DOHH2 (cell line): ENCODE measurements at regions not wholly inside any gene's neighbourhood (a gene's known extent, or its start where the extent isn't known, plus 50 kb on each side); places are given as distances from the start of the nearest gene placed in this dataset.
"Not testable (repeated sequence)": the region's sequence is repeated elsewhere in the genome, so short reads cannot be mapped to it uniquely, and the experiment has no call there.

Experiments
- H3F3A ChIP-seq: fragments of 200-600 bp; sonication (generic), shearing (Covaris generic); 2 replicates; pipeline ENCODE4 v1.6.0; 2016; ENCODE audit warnings: antibody characterized with exemption, mild to moderate bottlenecking; ENCODE audit not compliant: control insufficient read depth, insufficient read depth
- H3K27ac ChIP-seq: fragments of 200-600 bp; sonication (generic); 2 replicates; pipeline ENCODE4 v1.5.1; 2014; ENCODE audit warnings: low read depth, mild to moderate bottlenecking, low read length, moderate library complexity
- H3K27me3 ChIP-seq: fragments of 200-600 bp; sonication (generic); 2 replicates; pipeline ENCODE4 v1.6.1; 2014; ENCODE audit warnings: mild to moderate bottlenecking, low read length, mixed read lengths; ENCODE audit not compliant: control insufficient read depth
- H3K36me3 ChIP-seq: fragments of 200-600 bp; sonication (generic); 2 replicates; pipeline ENCODE4 v1.6.1; 2014; ENCODE audit warnings: mild to moderate bottlenecking, low read length, moderate library complexity, mixed read lengths; ENCODE audit not compliant: control insufficient read depth
- H3K4me1 ChIP-seq: fragments of 200-600 bp; sonication (generic); 2 replicates; pipeline ENCODE4 v1.6.1; 2014; ENCODE audit warnings: mild to moderate bottlenecking, low read length, mixed read lengths; ENCODE audit not compliant: control insufficient read depth
- H3K4me2 ChIP-seq: fragments of 200-600 bp; sonication (generic); 2 replicates; pipeline ENCODE4 v1.6.0; 2014; ENCODE audit warnings: mild to moderate bottlenecking, low read length, moderate library complexity
- H3K4me3 ChIP-seq: fragments of 200-600 bp; sonication (generic); 2 replicates; pipeline ENCODE4 v1.5.1; 2014; ENCODE audit warnings: mild to moderate bottlenecking, low read length, mixed read lengths
- H3K79me2 ChIP-seq: fragments of 200-600 bp; sonication (generic); 2 replicates; pipeline ENCODE4 v1.6.1; 2014; ENCODE audit warnings: mild to moderate bottlenecking, low read length, mixed read lengths; ENCODE audit not compliant: control insufficient read depth
- H3K9me2 ChIP-seq: fragments of 200-600 bp; sonication (generic); replicated peaks from 2 replicates; pipeline ENCODE4 v1.6.1; 2014; ENCODE audit warnings: mild to moderate bottlenecking, low read length, mixed read lengths; ENCODE audit not compliant: control insufficient read depth
- H3K9me3 ChIP-seq: fragments of 200-600 bp; sonication (generic); 2 replicates; pipeline ENCODE4 v1.6.1; 2014; ENCODE audit warnings: antibody characterized with exemption, low read length, mixed read lengths; ENCODE audit not compliant: control insufficient read depth, insufficient read depth
- H4K20me1 ChIP-seq: fragments of 200-600 bp; sonication (generic); 2 replicates; pipeline ENCODE4 v1.6.0; 2014; ENCODE audit warnings: low read depth, mild to moderate bottlenecking, antibody characterized with exemption, low read length, moderate library complexity; ENCODE audit not compliant: control insufficient read depth, insufficient read depth
- CTCF ChIP-seq: fragments of 200-600 bp; sonication (generic); IDR thresholded peaks from one replicate; pipeline ENCODE4 v1.5.1; 2014; ENCODE audit warnings: antibody characterized with exemption, mild to moderate bottlenecking, low read depth, low read length; ENCODE audit not compliant: poor library complexity, severe bottlenecking
- EZH2phosphoT487 ChIP-seq: fragments of 200-600 bp; sonication (generic); IDR thresholded peaks from 2 replicates; pipeline ENCODE4 v1.6.1; 2017; ENCODE audit warnings: borderline replicate concordance, mild to moderate bottlenecking, antibody characterized with exemption, low read length, moderate library complexity, mixed read lengths

DNA sequence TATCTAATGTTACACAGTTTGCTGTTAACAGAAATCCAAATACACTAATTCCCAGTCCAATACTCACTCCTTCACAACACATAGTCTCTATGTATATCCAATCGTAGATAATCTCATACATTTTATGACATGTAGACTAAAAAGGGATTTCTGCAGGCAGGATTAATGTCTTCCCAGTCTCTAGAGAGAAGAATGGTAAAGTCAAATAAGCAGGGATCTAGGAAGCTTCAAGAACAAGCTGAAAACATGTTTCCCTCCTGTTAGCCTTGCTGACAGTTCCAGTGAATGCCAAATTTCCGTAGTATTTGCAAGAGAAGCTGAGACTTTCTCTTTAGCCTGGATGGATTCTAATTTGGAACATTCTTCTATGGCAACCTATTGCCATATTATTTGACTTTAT lies 500.1 kb downstream of the IGSF11 start:
- Histone ChIP-seq H3K4me1 (no peaks in the 10 kb centered on the region), H3K27me3 (no peaks in the 10 kb centered on the region), H3K79me2 (no peaks in the 10 kb centered on the region), H3K9me3 (no peaks in the 10 kb centered on the region), H3K4me3 (no peak overlapping the region), H3F3A (no peaks in the 10 kb centered on the region), H3K36me3 (no peaks in the 10 kb centered on the region), H3K4me2 (no peak overlapping the region), H3K9me2 (no peaks in the 10 kb centered on the region), H4K20me1 (no peaks in the 10 kb centered on the region), H3K27ac (no peak overlapping the region)
- no peak for TF ChIP-seq EZH2phosphoT487

- no peaks in the 10 kb centered on the region for H3K27me3 ChIP-seq
- no peak overlapping the region for H3K4me3 ChIP-seq
- no peaks in the 10 kb centered on the region for H4K20me1 ChIP-seq
- no peaks in the 10 kb centered on the region for H3F3A ChIP-seq
- TF ChIP-seq CTCF = no peak
- TF ChIP-seq EZH2phosphoT487 = no peak
- no peaks in the 10 kb centered on the region for H3K79me2 ChIP-seq
- no peaks in the 10 kb centered on the region for H3K36me3 ChIP-seq
- no peaks in the 10 kb centered on the region for H3K9me2 ChIP-seq
- no peaks in the 10 kb centered on the region for H3K9me3 ChIP-seq
- H3K4me2 ChIP-seq = no peak overlapping the region
- H3K27ac ChIP-seq = no peak overlapping the region
- H3K4me1 ChIP-seq = no peaks in the 10 kb centered on the region
Observed at GRCh38 chr3:118536764-118537163, 497.9 kb downstream of the IGSF11 start.

GRCh38 chr3:118537454-118537853 lies 497.2 kb downstream of the IGSF11 start:
- Histone ChIP-seq H3K36me3 (no peaks in the 10 kb centered on the region), H4K20me1 (no peaks in the 10 kb centered on the region), H3K27ac (no peak overlapping the region), H3K4me1 (no peaks in the 10 kb centered on the region), H3K4me2 (no peak overlapping the region), H3K9me2 (no peaks in the 10 kb centered on the region), H3K79me2 (no peaks in the 10 kb centered on the region), H3K4me3 (no peak overlapping the region), H3K9me3 (no peaks in the 10 kb centered on the region), H3F3A (no peaks in the 10 kb centered on the region), H3K27me3 (no peaks in the 10 kb centered on the region)
- TF ChIP-seq EZH2phosphoT487 = no peak
- TF ChIP-seq CTCF = no peak

GRCh38 chr3:118538187-118538586 lies 496.5 kb downstream of the IGSF11 start:
- no peak for TF ChIP-seq EZH2phosphoT487
- no peak for TF ChIP-seq CTCF
- Histone ChIP-seq H3K4me2 (no peak overlapping the region), H3K9me3 (no peaks in the 10 kb centered on the region), H4K20me1 (no peaks in the 10 kb centered on the region), H3K27me3 (no peaks in the 10 kb centered on the region), H3F3A (no peaks in the 10 kb centered on the region), H3K27ac (no peak overlapping the region), H3K36me3 (no peaks in the 10 kb centered on the region), H3K9me2 (no peaks in the 10 kb centered on the region), H3K79me2 (no peaks in the 10 kb centered on the region), H3K4me3 (no peak overlapping the region), H3K4me1 (no peaks in the 10 kb centered on the region)

- H3K4me2 ChIP-seq, H3K27ac ChIP-seq, H4K20me1 ChIP-seq, H3K4me3 ChIP-seq, H3K27me3 ChIP-seq, H3F3A ChIP-seq, H3K9me2 ChIP-seq, H3K36me3 ChIP-seq, H3K9me3 ChIP-seq, H3K4me1 ChIP-seq, H3K79me2 ChIP-seq: not testable (repeated sequence)
Observed at GRCh38 chr3:118539820-118540447, 494.7 kb downstream of the IGSF11 start.

DNA sequence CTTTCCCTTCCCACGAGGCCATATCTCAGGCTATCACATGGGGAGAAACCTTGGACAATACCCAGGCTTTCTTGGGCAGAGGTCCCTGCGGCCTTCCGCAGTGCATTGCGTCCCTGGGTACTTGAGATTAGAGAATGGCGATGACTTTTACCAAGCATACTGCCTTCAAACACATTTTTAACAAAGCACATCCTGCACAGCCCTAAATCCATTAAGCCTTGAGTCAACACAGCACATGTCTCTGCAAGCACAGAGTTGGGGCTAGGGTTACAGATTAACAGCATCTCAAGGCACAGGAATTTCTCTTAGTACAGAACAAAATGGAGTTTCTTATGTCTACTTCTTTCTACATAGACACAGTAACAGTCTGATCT lies 494.2 kb downstream of the IGSF11 start:
- not testable (repeated sequence) for H3K4me3 ChIP-seq, H3K4me1 ChIP-seq, H3K9me2 ChIP-seq, H4K20me1 ChIP-seq, H3F3A ChIP-seq, H3K4me2 ChIP-seq, H3K79me2 ChIP-seq, H3K27me3 ChIP-seq, H3K9me3 ChIP-seq, H3K27ac ChIP-seq, H3K36me3 ChIP-seq
